ENCODE measurements at regions not wholly inside any gene's neighbourhood (a gene's known extent, or its start where the extent isn't known, plus 50 kb on each side); places are given as distances from the start of the nearest gene placed in this dataset.
A peak's percentile ranks its signal among the peaks of the same experiment; 100 is the strongest.

DNA sequence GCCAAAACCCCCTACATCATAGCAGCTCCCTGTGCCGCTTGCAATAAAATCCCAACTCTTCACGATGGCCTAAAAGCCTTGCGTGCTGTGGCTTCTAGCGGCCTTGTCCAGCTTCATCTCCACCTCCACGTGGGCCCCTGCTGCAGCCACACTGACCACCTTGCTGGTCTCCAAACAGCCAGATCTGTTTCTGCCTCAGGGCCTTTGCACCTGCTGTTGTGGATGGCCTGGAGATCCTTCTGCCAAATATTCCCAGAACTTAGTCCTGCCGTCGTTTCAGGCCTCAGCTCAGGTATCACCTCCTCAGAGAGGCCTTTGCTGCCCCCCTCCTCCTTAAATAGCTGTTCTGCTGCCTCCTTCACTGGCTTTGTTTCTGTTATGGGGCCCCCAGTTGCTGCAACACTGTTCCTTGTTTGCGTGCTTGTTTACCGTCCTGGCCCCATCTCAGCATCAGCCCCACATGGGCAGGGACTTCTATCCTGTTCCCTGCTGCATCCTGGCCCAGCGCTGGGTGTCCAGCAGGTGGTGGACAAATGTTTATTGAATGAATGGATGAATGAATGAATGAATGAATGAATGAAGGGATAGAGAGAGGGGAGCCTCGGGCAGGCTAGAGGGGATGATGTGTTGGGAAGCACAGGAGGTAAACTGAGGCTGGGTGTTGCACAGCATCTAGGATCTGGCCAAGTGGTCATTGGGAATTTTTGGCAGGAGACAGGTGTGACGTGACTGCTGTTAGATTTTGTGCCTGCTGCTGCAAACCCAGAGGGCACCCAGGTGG is 171.0 kb upstream of the GSE1 start:
- Histone ChIP-seq H3K4me3 (ENCODE audit: low read depth, low read length) (no peak overlapping the region), H3K4me1 (ENCODE audit: control insufficient read depth, insufficient read depth, low read length, poor library complexity, severe bottlenecking) (no peaks in the 10 kb centered on the region), H3K9me3 (ENCODE audit: control insufficient read depth in 2 of 2, low read length in 2 of 2) (no peaks in the 10 kb centered on the region), H3K27me3 (ENCODE audit: control insufficient read depth, insufficient read depth, low read length) (no peaks in the 10 kb centered on the region), H3K27ac (ENCODE audit: insufficient read depth, low read length, poor library complexity, severe bottlenecking) (no peak overlapping the region), H3K36me3 (ENCODE audit: control insufficient read depth, insufficient read depth, low read length) (no peaks in the 10 kb centered on the region)
- Mint-ChIP-seq H3K4me3 (no peak overlapping the region), H3K36me3 (no peaks in the 10 kb centered on the region), H3K4me1 (peaks cover 0 to 12% (median 0%) of the 10 kb centered on the region in 4 donors), H3K27me3 (no peaks in the 10 kb centered on the region), H3K27ac (no peak overlapping the region), H3K9me3 (peaks cover 0 to 3% (median 0%) of the 10 kb centered on the region in 7 donors)
- ATAC-seq (ENCODE audit: low read depth in 2 of 2) (no peak), DNase-seq (no peak)

DNA sequence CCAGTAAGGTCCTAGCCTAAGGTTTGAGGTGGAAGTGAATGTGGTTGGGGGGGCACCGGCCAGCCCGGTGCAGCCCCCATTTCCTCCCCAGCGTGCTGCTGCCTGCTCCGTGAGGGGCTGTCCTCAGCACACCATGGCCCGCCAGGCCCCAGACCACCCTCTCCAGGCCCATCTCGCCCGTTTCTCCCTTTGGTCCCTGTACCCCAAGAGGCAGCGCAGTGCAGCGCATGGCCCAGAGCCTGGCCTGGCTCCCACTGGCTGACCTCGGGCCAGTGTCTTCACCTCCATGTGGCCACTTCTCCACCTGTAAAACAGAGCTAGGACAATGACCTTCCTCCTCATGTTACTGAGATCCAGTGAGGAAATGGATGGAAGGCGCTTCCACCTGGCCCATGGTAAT is 170.0 kb upstream of the GSE1 start:
- H3K4me1 ChIP-seq (ENCODE audit: control insufficient read depth, insufficient read depth, low read length, poor library complexity, severe bottlenecking), result peaks cover 3% of the 10 kb centered on the region
- ATAC-seq (ENCODE audit: low read depth in 2 of 2) (no peak), DNase-seq (no peak)
- H3K27ac Mint-ChIP-seq, result no peak overlapping the region
- no peaks in the 10 kb centered on the region for H3K27me3 ChIP-seq (ENCODE audit: control insufficient read depth, insufficient read depth, low read length)
- H3K27ac ChIP-seq (ENCODE audit: insufficient read depth, low read length, poor library complexity, severe bottlenecking), result no peak overlapping the region
- no peaks in the 10 kb centered on the region for H3K36me3 Mint-ChIP-seq
- H3K27me3 Mint-ChIP-seq, result no peaks in the 10 kb centered on the region
- H3K9me3 ChIP-seq (ENCODE audit: control insufficient read depth in 2 of 2, low read length in 2 of 2), result no peaks in the 10 kb centered on the region
- H3K4me1 Mint-ChIP-seq, result peaks cover 0 to 19% (median under 1%) of the 10 kb centered on the region in 4 donors
- peaks cover 0 to 3% (median 0%) of the 10 kb centered on the region in 7 donors for H3K9me3 Mint-ChIP-seq
- H3K4me3 Mint-ChIP-seq, result no peak overlapping the region
- H3K4me3 ChIP-seq (ENCODE audit: low read depth, low read length), result no peak overlapping the region
- H3K36me3 ChIP-seq (ENCODE audit: control insufficient read depth, insufficient read depth, low read length), result no peaks in the 10 kb centered on the region

DNA sequence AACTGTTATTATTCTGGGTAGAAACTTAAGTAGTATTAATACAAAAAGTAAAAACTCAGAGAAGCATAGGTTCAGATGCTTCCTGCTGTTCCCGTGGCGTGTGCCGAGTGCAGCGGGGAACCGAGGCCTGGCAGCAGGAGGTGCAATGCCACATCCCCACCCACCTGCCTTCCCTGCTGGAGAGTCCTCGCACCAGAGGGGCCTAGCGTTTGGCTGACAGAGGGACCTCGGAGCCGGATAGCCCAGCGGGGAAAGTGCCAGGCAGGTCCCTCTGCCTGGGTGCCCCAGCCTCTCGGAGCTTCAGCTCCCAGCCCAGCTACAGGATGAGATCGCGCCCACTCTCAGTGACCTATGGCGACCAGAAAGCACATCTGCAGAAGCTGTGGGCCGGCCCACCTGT is 169.6 kb upstream of the GSE1 start:
- H3K4me1 Mint-ChIP-seq, result peaks cover 0 to 24% (median 2%) of the 10 kb centered on the region in 4 donors
- Histone ChIP-seq H3K4me1 (ENCODE audit: control insufficient read depth, insufficient read depth, low read length, poor library complexity, severe bottlenecking) (peaks cover 8% of the 10 kb centered on the region), H3K4me3 (ENCODE audit: low read depth, low read length) (no peak overlapping the region), H3K27me3 (ENCODE audit: control insufficient read depth, insufficient read depth, low read length) (no peaks in the 10 kb centered on the region), H3K27ac (ENCODE audit: insufficient read depth, low read length, poor library complexity, severe bottlenecking) (no peak overlapping the region), H3K9me3 (ENCODE audit: control insufficient read depth in 2 of 2, low read length in 2 of 2) (no peaks in the 10 kb centered on the region), H3K36me3 (ENCODE audit: control insufficient read depth, insufficient read depth, low read length) (no peaks in the 10 kb centered on the region)
- no peak overlapping the region for H3K4me3 Mint-ChIP-seq
- no peaks in the 10 kb centered on the region for H3K27me3 Mint-ChIP-seq
- peaks cover 0 to 3% (median 0%) of the 10 kb centered on the region in 7 donors for H3K9me3 Mint-ChIP-seq
- no peak overlapping the region for H3K27ac Mint-ChIP-seq
- H3K36me3 Mint-ChIP-seq, result no peaks in the 10 kb centered on the region
- ATAC-seq (ENCODE audit: low read depth in 2 of 2) (no peak), DNase-seq (no peak)

DNA sequence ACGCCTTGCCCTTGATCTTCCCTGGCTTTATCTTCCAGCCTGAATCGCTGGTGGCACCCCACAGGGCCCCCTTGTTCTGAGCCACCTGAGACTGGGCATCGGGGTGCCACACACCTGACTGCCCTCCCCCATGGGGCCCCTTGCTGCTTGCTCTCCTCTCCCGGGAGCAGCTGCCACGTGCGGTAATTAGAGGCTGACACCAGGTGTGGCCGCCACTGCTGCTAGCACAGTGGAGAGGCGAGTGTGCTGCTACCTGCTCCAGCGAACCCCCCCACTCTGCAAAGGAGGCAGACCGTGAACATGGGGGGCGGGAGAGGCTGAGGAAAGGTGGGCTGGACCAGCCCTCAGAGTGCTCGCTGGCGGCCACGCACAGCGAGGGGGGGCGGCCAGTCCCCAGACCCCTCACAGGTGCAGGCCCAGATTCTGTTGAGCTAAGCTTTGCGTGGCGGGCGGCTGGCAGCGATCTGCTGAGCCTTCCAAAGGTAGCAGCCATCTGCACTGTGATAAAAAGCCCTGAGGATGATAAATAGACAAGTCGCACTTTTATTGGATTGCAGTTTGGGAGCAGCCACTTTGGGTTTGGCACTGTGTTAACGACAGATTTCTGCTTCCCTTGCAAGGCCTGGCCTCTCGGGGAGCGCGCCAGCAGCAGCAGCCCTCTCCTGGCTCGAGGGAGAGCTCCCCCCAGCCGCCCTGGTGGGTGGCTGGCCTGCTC is 167.9 kb upstream of the GSE1 start:
- H3K9me3 Mint-ChIP-seq, result peaks cover 0 to 3% (median 0%) of the 10 kb centered on the region in 7 donors
- H3K36me3 Mint-ChIP-seq, result no peaks in the 10 kb centered on the region
- H3K4me3 Mint-ChIP-seq, result no peak overlapping the region
- DNase-seq (no peak), ATAC-seq (ENCODE audit: low read depth in 2 of 2) (no peak)
- no peaks in the 10 kb centered on the region for H3K27me3 Mint-ChIP-seq
- peak overlapping the region in 1 of 3 donors; percentile 41 for H3K27ac Mint-ChIP-seq
- H3K36me3 ChIP-seq (ENCODE audit: control insufficient read depth, insufficient read depth, low read length), result no peaks in the 10 kb centered on the region
- H3K4me1 ChIP-seq (ENCODE audit: control insufficient read depth, insufficient read depth, low read length, poor library complexity, severe bottlenecking), result peaks cover 20% of the 10 kb centered on the region
- H3K27ac ChIP-seq (ENCODE audit: insufficient read depth, low read length, poor library complexity, severe bottlenecking), result no peak overlapping the region
- no peak overlapping the region for H3K4me3 ChIP-seq (ENCODE audit: low read depth, low read length)
- no peaks in the 10 kb centered on the region for H3K27me3 ChIP-seq (ENCODE audit: control insufficient read depth, insufficient read depth, low read length)
- H3K4me1 Mint-ChIP-seq, result peaks cover 0 to 37% (median 5%) of the 10 kb centered on the region in 4 donors
- no peaks in the 10 kb centered on the region for H3K9me3 ChIP-seq (ENCODE audit: control insufficient read depth in 2 of 2, low read length in 2 of 2)

DNA sequence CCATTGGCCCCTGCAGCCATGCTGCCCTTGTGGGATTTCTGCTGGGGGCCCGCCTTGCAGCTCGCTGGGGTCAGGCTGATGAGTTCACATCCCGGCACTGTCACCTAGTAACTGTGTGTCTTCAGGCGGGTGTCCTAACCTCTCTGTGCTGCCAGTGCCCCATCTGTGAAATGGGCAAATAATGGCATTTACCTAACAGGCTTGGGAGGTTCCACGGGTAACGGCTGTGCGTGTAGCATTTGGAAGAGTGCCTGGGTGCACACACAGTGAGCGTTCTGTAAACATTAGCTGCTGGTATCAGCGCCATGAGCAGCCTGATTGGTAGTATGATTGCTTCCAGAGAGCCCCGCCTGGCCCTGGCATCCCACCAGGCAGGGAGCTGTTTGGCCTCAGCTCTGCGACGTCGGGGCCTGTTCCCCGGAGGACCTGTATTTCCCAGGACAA is 167.3 kb upstream of the GSE1 start:
- DNase-seq (no peak), ATAC-seq (ENCODE audit: low read depth in 2 of 2) (no peak)
- peaks cover 20% of the 10 kb centered on the region for H3K4me1 ChIP-seq (ENCODE audit: control insufficient read depth, insufficient read depth, low read length, poor library complexity, severe bottlenecking)
- no peaks in the 10 kb centered on the region for H3K27me3 Mint-ChIP-seq
- H3K36me3 Mint-ChIP-seq, result no peaks in the 10 kb centered on the region
- H3K27me3 ChIP-seq (ENCODE audit: control insufficient read depth, insufficient read depth, low read length), result no peaks in the 10 kb centered on the region
- H3K4me3 ChIP-seq (ENCODE audit: low read depth, low read length), result no peak overlapping the region
- no peak overlapping the region for H3K27ac ChIP-seq (ENCODE audit: insufficient read depth, low read length, poor library complexity, severe bottlenecking)
- H3K36me3 ChIP-seq (ENCODE audit: control insufficient read depth, insufficient read depth, low read length), result no peaks in the 10 kb centered on the region
- no peak overlapping the region for H3K4me3 Mint-ChIP-seq
- peaks cover 0 to 3% (median 0%) of the 10 kb centered on the region in 7 donors for H3K9me3 Mint-ChIP-seq
- peaks cover 0 to 37% (median 5%) of the 10 kb centered on the region in 4 donors for H3K4me1 Mint-ChIP-seq
- H3K27ac Mint-ChIP-seq, result peak overlapping the region in 1 of 3 donors; percentile 20
- no peaks in the 10 kb centered on the region for H3K9me3 ChIP-seq (ENCODE audit: control insufficient read depth in 2 of 2, low read length in 2 of 2)

DNA sequence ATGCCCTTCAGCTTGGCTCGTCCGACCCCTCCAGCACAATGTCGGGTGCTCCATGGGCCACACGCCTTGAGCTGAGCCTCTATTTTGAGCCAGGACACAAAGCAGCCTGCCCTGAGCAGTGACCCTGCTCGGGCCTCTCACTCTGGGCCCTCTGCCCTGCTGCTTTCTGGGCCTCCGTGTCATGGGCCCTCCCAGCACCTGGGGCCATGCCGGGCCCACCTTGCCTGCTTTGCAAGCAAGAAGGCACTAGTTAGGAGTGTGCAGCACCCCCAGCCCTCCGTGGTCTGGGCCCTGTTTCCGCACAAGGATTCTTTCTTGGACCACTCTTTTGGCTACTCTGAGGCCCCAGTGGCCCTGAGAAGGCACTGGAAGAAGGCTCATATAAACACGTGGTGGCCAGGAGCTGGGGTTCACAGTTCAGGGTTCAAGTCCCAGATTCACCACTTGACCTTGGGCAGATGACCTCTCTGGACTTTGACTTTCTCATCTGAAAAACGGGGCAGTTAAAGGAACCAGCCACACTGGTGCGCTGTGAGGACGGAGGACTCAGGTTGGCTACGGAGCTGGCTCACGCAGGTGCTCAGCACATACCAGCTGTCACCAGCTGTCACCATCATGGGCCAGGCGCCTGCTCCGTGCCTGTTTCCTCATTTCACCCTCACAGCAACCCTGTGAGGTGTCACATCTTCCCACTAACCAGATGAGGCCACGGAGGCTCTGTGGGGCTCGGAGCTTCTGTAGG is 166.0 kb upstream of the GSE1 start:
- peaks cover 0 to 40% (median 5%) of the 10 kb centered on the region in 4 donors for H3K4me1 Mint-ChIP-seq
- peak overlapping the region in 1 of 4 donors; percentile 41 for H3K4me3 Mint-ChIP-seq
- Histone ChIP-seq H3K4me1 (ENCODE audit: control insufficient read depth, insufficient read depth, low read length, poor library complexity, severe bottlenecking) (peaks cover 20% of the 10 kb centered on the region), H3K4me3 (ENCODE audit: low read depth, low read length) (no peak overlapping the region), H3K27ac (ENCODE audit: insufficient read depth, low read length, poor library complexity, severe bottlenecking) (no peak overlapping the region), H3K27me3 (ENCODE audit: control insufficient read depth, insufficient read depth, low read length) (no peaks in the 10 kb centered on the region), H3K36me3 (ENCODE audit: control insufficient read depth, insufficient read depth, low read length) (no peaks in the 10 kb centered on the region), H3K9me3 (ENCODE audit: control insufficient read depth in 2 of 2, low read length in 2 of 2) (no peaks in the 10 kb centered on the region)
- H3K27me3 Mint-ChIP-seq, result no peaks in the 10 kb centered on the region
- ATAC-seq (ENCODE audit: low read depth in 2 of 2) (peak in 1 of 2 donors; percentile 20), DNase-seq (no peak)
- H3K36me3 Mint-ChIP-seq, result no peaks in the 10 kb centered on the region
- H3K9me3 Mint-ChIP-seq, result peaks cover 0 to 3% (median 0%) of the 10 kb centered on the region in 7 donors
- H3K27ac Mint-ChIP-seq, result peak overlapping the region in 1 of 3 donors; percentile 20

DNA sequence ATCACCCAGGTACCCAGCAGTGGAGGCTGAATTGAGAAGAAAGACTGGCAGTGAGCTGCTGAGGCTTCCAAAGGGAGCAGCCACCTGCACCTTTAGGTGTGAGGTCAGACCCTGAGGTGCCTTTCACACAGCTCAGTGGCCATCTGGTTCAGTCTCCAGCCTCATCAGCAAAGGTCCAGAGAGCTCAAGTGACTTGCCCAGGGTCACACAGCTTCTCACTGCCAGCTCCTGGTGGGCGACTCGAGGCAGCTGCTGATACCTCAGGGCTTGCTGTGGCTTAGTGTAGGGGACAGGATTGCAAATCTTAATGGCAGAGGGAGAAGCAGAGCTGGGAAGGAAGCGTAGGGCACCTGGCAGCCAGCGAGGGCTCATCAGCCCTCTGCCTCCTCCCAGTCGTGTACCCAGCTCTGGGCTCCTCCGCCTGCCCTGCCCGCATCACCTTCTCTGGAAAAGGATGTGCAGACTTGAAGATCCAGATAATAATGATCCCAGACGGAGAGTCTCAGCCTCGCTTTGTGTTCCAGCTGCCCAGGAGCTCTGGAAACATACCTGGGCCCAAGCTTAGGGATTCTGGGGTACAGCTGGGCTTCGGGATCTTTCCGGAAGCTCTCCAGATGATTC is 165.3 kb upstream of the GSE1 start:
- peaks cover 20% of the 10 kb centered on the region for H3K4me1 ChIP-seq (ENCODE audit: control insufficient read depth, insufficient read depth, low read length, poor library complexity, severe bottlenecking)
- H3K27me3 ChIP-seq (ENCODE audit: control insufficient read depth, insufficient read depth, low read length), result no peaks in the 10 kb centered on the region
- DNase-seq (no peak), ATAC-seq (ENCODE audit: low read depth in 2 of 2) (no peak)
- no peak overlapping the region for H3K4me3 Mint-ChIP-seq
- no peaks in the 10 kb centered on the region for H3K27me3 Mint-ChIP-seq
- no peaks in the 10 kb centered on the region for H3K9me3 ChIP-seq (ENCODE audit: control insufficient read depth in 2 of 2, low read length in 2 of 2)
- no peak overlapping the region for H3K4me3 ChIP-seq (ENCODE audit: low read depth, low read length)
- no peaks in the 10 kb centered on the region for H3K9me3 Mint-ChIP-seq
- H3K36me3 Mint-ChIP-seq, result no peaks in the 10 kb centered on the region
- H3K27ac Mint-ChIP-seq, result peak overlapping the region in 1 of 3 donors; percentile 80
- no peaks in the 10 kb centered on the region for H3K36me3 ChIP-seq (ENCODE audit: control insufficient read depth, insufficient read depth, low read length)
- peaks cover 0 to 40% (median 5%) of the 10 kb centered on the region in 4 donors for H3K4me1 Mint-ChIP-seq
- H3K27ac ChIP-seq (ENCODE audit: insufficient read depth, low read length, poor library complexity, severe bottlenecking), result no peak overlapping the region

Measured in CD4-positive, CD25-positive, alpha-beta regulatory T cell (primary cell).